Keratinocyte (primary cell): ENCODE measurements at regions not wholly inside any gene's neighbourhood (a gene's known extent, or its start where the extent isn't known, plus 50 kb on each side); places are given as distances from the start of the nearest gene placed in this dataset.

Experiments used
- EZH2 ChIP-seq: IDR thresholded peaks from one replicate; pipeline ENCODE4 v1.6.1; 2012; ENCODE audit warnings: inconsistent platforms, mild to moderate bottlenecking, low read length, moderate library complexity
- TF ChIP-seq, protein P1 (sequence below), 3 experiments: IDR thresholded peaks in 1 of 3; conservative IDR thresholded peaks in 1 of 3; optimal IDR thresholded peaks in 1 of 3; 2 replicates in 2 of 3; 3 replicates in 1 of 3; pipeline versions ENCODE3 to v1.5.1; 2011; ENCODE audit warnings: low read length in 3 of 3, mild to moderate bottlenecking in 3 of 3, moderate library complexity in 2 of 3, control low read depth in 1 of 3, inconsistent platforms in 1 of 3; ENCODE audit not compliant: insufficient read depth in 2 of 3; ENCODE audit errors: extremely low read depth in 1 of 3

DNA sequence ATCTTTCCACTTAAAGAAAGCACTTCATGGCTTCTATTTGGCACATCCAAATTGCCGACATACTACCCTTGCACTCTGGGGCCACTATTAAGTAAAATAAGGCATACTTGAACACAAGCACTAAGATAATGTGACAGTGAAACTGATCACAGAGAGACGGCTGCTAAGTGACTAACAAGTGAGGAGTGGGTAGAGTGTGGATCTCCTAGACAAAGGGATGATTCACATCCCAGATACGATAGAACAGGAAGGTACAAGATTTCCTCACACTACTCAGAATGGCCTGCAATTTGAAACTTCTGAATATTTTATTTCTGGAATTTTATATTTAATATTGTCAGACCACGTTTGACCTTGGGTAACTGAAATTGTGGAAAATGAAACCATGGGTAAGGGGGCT is 1721.8 kb upstream of the SPRY2 start:
- TF ChIP-seq EZH2, result no peak
- TF ChIP-seq, protein P1, sequence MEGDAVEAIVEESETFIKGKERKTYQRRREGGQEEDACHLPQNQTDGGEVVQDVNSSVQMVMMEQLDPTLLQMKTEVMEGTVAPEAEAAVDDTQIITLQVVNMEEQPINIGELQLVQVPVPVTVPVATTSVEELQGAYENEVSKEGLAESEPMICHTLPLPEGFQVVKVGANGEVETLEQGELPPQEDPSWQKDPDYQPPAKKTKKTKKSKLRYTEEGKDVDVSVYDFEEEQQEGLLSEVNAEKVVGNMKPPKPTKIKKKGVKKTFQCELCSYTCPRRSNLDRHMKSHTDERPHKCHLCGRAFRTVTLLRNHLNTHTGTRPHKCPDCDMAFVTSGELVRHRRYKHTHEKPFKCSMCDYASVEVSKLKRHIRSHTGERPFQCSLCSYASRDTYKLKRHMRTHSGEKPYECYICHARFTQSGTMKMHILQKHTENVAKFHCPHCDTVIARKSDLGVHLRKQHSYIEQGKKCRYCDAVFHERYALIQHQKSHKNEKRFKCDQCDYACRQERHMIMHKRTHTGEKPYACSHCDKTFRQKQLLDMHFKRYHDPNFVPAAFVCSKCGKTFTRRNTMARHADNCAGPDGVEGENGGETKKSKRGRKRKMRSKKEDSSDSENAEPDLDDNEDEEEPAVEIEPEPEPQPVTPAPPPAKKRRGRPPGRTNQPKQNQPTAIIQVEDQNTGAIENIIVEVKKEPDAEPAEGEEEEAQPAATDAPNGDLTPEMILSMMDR (optimal IDR thresholded peaks at IDR 0.05 in 1 of 3, IDR thresholded peaks at IDR 0.05 in 1 of 3, conservative IDR thresholded peaks at IDR 0.05 in 1 of 3; ENCODE audit: extremely low read depth in 1 of 3, insufficient read depth in 2 of 3, low read length in 3 of 3), result no peak
